Liver (tissue), 3 donors: ENCODE measurements at regions not wholly inside any gene's neighbourhood (a gene's known extent, or its start where the extent isn't known, plus 50 kb on each side); places are given as distances from the start of the nearest gene placed in this dataset.

Experiments
- ATF3 ChIP-seq: IDR thresholded peaks from 2 replicates; pipeline ENCODE4 v1.6.1; 2016; ENCODE audit warnings: antibody characterized with exemption
- GABPA ChIP-seq, 2 donors: IDR thresholded peaks in 1 of 2; conservative IDR thresholded peaks in 1 of 2; 2 replicates each; pipeline ENCODE4 v1.6.1; 2016; ENCODE audit warnings: antibody characterized with exemption in 2 of 2, mild to moderate bottlenecking in 1 of 2, moderate library complexity in 1 of 2
- JUND ChIP-seq, 2 donors: IDR thresholded peaks; 2 replicates each; pipeline ENCODE4 v1.6.1; 2016; ENCODE audit warnings: antibody characterized with exemption in 2 of 2
- MAX ChIP-seq: IDR thresholded peaks from 2 replicates; pipeline ENCODE4 v1.6.1; 2016; ENCODE audit warnings: antibody characterized with exemption
- RAD21 ChIP-seq, 2 donors: IDR thresholded peaks; 2 replicates each; pipeline ENCODE4 v1.6.1; 2016; ENCODE audit warnings: antibody characterized with exemption in 2 of 2, mild to moderate bottlenecking in 2 of 2
- YY1 ChIP-seq: IDR thresholded peaks from 2 replicates; pipeline ENCODE4 v1.6.1; 2016; ENCODE audit warnings: antibody characterized with exemption, mild to moderate bottlenecking
- TF ChIP-seq, protein P1 (sequence below): fragments of 150-350 bp; IDR thresholded peaks from 2 replicates; pipeline ENCODE4 v1.5.1; 2017; ENCODE audit warnings: improper control_type of control experiment, low read depth, low read length; ENCODE audit not compliant: missing input control
- donor health status: healthy.
- donor health status: healthy.

- TF ChIP-seq, protein P1, sequence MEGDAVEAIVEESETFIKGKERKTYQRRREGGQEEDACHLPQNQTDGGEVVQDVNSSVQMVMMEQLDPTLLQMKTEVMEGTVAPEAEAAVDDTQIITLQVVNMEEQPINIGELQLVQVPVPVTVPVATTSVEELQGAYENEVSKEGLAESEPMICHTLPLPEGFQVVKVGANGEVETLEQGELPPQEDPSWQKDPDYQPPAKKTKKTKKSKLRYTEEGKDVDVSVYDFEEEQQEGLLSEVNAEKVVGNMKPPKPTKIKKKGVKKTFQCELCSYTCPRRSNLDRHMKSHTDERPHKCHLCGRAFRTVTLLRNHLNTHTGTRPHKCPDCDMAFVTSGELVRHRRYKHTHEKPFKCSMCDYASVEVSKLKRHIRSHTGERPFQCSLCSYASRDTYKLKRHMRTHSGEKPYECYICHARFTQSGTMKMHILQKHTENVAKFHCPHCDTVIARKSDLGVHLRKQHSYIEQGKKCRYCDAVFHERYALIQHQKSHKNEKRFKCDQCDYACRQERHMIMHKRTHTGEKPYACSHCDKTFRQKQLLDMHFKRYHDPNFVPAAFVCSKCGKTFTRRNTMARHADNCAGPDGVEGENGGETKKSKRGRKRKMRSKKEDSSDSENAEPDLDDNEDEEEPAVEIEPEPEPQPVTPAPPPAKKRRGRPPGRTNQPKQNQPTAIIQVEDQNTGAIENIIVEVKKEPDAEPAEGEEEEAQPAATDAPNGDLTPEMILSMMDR: no peak
- TF ChIP-seq MAX: no peak
- no peak for TF ChIP-seq RAD21 (IDR thresholded peaks at IDR 0.05)
- TF ChIP-seq JUND (IDR thresholded peaks at IDR 0.05): no peak
- TF ChIP-seq GABPA (IDR thresholded peaks at IDR 0.05 in 1 of 2, conservative IDR thresholded peaks at IDR 0.05 in 1 of 2): no peak
- no peak for TF ChIP-seq YY1
- no peak for TF ChIP-seq ATF3
Measured at GRCh38 chr5:3489239-3489843, 106.3 kb upstream of the IRX1 start.
